ENCODE measurements at regions not wholly inside any gene's neighbourhood (a gene's known extent, or its start where the extent isn't known, plus 50 kb on each side); places are given as distances from the start of the nearest gene placed in this dataset.
"Not testable (repeated sequence)": the region's sequence is repeated elsewhere in the genome, so short reads cannot be mapped to it uniquely, and the experiment has no call there.

DNA sequence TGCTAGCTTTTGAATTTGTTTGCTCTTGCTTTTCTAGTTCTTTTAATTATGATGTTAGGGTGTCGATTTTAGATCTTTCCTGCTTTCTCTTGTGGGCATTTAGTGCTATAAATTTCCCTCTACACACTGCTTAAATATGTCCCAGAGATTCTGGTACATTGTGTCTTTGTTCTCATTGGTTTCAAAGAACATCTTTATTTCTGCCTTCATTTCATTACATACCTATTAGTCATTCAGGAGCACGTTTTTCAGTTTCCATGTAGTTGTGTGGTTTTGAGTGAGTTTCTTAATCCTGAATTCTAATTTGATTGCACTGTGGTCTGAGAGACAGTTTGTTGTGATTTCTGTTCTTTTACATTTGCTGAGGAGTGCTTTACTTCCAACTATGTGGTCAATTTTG lies 51.2 kb upstream of the MB21D2 start:
- not testable (repeated sequence) for DNase-seq

DNA sequence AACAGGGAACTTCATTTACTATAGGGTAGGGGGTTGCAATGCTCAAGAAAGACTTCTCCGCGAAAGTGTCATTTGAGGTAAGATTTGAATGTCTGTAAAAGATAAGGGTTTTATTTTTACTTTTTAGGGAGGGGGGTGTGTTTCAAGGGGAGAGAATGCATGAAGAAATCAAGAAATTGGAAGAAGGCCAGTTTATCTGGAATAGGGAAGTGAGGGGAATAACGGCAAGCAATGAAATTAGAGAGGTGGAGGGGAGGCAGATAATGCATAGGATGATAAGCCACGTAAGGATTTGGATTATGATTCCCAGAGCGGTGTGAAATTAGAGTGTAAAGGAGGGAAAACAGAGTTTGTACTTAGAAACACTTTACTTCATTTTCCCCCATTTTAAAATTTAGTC lies 63.0 kb upstream of the MB21D2 start:
- no peak for DNase-seq

DNA sequence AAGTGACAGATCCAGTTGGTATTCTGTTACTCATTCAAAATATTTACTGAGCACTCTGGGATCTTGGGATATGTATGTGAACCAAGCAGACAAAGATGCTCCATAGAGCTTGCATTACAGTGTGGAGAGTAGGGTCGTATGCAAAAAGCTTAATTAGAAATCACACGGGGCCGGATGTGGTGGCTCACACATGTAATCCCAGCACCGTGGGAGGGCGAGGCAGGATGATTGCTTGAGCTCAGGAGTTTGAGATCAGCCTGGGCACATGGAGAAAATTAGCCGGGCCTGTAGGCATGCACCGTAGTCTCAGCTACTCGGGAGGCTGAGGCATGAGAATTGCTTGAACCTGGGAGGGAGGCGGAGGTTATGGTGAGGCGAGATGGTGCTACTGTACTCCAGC lies 68.7 kb upstream of the MB21D2 start:
- DNase-seq, result no peak

DNA sequence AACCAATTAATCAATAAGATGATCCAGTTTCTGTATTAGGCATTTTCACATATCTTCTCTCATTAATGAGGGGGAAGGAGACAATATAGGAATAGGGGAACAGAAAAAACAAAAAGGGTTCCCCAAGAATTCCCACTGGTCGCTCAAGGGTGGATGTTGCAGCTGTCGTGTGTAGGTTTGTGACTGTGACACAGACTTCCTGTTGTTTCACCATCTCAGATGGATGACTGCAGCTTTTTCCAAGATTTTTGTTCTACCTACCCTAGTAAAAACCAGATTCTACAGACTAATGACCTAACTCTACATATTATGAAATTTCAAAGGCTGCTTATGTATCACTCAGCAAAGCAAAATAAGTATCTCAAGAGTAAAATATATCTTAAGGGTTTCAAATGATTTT lies 73.7 kb upstream of the MB21D2 start:
- DNase-seq, result no peak

DNA sequence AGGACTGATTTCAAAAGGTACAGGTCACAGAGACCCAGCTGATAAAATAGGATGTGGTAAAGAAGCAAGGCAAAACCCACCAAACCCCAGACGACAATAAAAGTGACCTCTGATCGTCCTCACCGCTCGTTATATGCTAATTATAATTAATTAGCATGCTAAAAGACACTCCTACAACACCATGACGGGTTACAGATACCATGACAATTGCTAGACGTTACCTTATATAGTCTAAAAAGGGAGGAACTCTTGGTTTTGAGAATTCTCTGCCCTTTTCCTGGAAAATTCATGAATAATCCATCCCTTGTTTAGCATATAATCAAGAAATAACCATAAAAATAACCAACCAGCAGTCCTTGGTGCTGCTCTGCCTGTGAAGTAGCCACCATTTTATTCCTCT lies 74.7 kb upstream of the MB21D2 start:
- DNase-seq, result no peak

DNA sequence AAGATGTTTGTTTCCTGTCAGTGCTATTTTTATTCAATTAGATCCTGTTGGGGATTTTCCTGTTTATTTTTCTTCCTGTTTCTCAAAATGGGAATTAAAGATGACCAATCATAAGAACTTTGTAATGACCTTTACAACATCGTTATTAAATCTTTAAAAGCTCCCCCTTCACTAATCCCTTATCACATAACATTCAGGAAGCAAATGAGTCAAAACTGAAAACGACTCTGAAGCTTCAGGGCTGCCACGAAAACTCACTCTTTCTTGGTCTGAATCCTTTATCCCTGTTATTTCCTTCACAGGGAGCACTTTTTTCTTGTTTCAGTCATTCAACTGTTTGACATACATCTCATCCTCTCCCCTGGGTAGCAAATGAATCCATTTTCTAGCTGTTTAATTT lies 75.8 kb upstream of the MB21D2 start:
- no peak for DNase-seq

DNA sequence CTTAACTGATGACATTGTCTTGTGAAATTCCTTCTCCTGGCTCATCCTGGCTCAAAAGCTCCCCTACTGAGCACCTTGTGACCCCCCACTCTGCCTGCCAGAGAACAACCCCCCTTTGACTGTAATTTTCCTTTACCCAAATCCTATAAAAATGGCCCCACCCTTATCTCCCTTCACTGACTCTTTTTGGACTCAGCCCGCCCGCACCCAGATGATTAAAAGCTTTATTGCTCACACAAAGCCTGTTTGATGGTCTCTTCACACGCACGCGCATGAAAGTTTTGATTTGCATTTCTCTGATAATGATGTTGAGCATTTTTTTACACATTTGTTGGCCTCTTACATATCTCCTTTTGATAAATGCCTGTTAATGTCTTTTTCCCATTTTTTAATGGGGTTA lies 83.5 kb upstream of the MB21D2 start:
- not testable (repeated sequence) for DNase-seq

DNA sequence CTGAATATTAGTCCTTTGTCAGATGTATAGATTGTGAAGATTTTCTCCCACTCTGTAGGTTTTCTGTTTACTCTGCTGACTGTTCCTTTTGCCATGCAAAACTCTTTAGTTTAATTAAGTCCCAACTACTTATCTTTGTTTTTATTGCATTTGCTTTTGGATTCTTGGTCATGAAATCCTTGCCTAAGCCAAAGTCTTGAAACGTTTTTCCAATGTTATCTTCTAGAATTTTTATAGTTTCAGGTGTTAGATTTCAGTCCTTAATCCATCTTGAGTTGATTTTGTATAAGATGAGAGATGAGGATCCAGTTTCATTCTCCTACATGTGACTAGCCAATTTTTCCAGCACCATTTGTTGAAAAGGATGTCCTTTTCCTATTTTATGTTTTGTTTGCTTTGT lies 86.0 kb upstream of the MB21D2 start:
- not testable (repeated sequence) for DNase-seq

DNA sequence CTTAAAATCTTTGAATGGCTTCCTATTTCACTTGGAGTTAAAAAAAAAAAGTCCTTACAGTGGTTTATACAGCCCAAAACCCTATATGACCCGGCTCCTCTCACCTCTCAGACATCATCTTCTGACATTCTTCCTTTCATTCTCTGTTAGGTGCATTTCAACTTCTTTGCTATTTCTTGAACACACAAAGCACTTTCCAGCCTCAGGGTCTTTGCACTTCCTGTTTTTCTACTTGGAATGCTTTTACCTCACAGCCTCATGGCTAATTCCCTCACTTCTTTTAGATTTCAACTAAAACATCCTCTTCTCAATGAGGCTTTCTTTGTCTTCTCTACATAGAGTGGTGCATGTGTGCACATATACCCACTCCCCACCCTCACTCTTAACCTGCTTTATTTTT lies 91.0 kb upstream of the MB21D2 start:
- DNase-seq, result no peak

DNA sequence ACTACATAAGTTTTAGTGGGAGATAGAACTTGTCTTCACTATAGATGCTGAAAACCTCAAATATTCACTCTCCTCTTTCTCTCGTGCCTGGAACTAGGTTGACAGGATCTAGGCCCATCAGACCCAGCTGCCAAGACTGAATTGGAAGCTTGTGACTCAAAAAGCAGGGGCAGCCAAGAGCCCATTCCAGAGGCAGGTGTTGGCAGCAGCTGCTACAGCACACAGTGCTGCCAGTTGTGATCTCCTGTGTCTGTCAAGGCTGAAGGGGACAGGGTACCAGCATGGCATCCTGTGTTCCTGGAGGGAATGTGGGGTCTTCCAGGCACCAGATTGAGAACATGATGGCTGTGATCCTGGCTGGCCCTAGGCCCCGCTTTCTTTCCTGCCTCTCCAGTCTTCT lies 92.5 kb upstream of the MB21D2 start:
- DNase-seq, result no peak

DNA sequence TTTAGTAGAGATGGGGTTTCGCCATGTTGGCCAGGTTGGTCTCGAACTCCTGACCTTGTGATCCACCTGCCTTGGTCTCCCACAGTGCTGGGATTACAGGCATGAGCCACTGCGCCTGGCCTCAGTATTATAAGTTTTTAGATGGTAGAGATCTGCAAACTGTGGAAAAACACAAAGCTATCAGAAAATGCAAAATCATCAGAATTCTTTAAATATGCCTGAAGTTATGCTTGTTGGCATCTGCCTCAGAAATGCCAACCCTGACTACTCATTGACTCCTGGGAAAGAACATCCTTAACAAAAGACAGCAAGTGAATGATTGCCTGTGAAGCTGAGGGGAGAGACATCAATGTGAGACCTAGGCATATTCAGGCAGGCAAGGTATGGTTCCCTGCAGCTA lies 94.3 kb upstream of the MB21D2 start:
- DNase-seq, result no peak

DNA sequence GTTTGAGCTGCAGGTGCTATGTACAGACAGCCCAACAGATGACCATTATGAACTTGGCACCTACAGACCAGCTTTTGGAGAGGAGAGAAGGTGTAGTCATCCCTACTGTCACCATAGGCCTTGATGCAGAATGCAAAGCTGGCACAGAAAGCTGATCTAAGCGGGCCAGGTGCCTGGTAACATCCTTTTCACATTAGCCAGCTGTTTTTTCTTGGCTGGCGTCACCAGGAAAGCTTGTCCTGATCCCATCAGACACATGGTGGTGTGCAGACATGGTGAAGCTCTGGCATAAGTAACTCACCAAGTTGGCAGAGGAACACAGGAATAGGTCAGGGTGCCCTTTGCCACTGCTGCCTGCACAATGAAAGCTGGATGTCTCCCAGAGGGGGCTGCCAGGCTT lies 97.2 kb upstream of the MB21D2 start:
- no peak for DNase-seq

DNA sequence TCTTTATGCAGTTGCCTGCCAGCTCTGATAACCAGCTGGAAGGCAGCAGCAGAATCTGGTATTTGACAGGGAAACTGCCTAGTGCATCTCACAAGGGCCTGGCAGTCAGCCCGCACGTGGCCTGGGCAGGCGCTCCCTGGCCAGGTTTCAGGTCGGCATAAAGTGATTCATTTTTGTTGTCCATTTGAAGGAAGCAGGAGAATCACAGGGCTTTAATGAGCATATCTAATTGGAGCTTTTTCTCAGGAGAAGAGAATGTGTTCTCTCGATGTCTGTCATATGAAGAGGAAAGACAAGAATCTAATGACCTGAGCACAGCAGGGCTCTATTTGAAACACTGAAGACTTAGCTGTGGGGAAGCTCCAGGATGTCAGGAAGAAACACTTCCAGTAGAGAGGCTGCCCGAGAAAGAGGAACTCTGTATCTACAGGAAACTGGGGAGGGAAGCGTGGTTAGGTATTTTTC lies 98.8 kb upstream of the MB21D2 start:
- no peak for DNase-seq

DNA sequence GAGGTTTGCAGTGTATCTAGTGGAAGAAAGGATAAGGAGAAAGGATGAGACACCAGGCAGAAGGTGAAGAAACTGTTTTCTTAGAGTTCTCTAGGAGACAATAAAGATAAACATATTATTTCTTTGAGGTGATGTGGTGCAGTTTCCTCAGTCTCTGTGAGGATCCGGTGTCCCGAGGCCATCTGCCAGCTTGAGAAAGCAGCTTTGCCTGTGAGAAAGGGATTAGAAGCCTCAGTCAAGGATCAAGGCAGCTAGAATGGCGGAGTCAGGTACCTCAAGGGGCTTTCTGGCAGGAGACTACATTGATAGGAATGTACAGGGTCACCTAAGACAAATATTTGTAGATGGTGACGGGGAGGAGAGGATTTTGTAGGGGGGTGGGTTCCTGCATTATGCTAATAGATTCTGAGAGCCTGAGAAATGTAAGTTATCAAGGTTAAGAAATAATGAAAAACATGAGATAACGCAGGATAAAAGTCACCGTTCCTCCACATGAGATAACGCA lies 103.9 kb upstream of the MB21D2 start:
- no peak for DNase-seq

DNA sequence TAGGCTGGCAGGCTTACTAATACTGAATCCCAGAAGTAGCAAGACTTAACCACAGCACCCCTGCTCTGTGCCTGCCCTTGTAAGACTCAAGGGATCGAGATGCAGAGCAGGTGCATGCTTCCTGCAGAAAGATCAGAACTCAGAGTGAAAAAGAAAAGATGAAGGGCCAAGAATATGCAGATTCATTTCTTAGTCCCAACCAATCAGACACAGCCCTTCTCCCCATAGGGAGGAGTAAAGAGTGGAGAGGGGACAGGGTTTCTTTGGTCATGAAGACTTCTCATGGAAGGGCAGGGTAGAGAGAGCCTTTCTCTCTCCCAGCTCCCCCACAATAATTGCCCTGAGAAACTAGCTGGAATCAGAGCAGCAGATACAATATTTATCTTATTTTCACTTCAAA lies 105.6 kb upstream of the MB21D2 start:
- DNase-seq, result no peak

DNA sequence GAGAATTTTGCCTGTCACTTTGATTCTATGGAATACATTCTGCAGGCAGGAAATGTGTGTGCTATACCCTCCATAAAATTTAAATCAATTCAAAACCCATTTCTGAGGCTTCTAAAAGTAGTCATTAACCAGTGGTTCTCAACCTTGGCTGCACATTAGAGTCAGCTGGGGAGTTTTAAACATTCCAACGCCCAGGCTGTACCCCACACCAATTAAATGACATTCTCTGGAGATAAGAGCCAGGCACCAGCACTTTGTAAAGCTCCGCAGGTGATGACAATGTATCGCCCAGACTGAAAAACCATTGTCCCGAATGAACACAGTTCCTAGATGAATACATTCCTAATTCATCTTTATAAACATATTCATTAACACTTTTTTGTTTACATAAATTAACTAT lies 110.6 kb upstream of the MB21D2 start:
- DNase-seq, result no peak

DNA sequence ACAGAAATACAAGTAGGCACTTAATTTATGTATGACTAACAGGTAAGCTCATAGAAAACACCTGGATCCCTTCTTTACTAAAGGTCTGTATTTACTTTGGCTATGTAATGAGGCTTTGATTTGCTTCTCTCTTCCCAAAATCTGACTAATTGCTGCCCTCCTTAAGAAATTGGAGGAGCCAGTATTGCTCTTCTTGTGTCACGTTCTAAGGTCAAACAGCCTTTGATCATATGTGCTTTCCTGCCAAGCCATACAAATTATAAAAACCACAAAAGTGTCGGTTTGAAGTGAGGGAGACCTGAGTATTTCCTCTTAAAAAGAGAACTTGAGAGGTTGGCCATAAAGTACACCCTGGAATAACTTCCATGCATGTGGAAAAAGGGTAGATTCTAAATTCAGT lies 112.1 kb upstream of the MB21D2 start:
- DNase-seq, result no peak

DNA sequence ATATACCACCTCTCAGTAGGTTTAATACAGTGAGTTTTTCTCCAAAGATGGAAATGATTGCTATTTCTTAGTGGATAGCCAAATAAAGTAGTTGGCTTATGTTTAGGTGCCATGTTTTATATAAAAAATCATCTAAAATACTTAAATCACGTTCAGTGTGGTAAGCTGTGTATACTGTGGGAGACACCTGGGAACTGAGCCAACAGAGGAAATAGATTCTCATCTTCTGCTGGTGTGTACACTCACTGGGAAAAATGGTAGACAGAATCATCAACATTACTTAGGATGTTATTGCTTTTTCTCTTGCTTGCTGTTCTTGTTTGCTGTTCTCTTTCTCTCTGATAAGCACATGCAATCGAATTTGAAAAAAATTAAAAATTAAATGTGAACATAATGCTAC lies 112.6 kb upstream of the MB21D2 start:
- no peak for DNase-seq

DNA sequence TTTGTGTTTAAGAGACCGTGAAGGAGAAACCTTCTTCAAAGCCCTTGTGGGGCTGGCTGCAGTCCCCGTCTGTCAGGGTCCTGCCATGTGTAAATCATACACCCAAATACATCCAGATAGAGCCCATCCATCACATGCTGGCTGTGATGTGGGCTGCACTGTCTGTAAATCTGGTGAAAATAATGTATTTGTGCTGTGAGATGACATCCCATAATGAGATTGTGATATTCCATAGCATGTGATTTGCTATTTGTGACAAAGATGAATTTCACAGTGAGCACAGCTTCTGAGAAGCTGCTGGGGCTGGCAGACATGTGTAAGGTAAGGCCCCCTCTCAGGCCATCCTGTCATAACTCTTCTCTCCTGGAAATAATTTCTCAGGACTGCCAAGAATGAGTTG lies 114.3 kb upstream of the MB21D2 start:
- no peak for DNase-seq

DNA sequence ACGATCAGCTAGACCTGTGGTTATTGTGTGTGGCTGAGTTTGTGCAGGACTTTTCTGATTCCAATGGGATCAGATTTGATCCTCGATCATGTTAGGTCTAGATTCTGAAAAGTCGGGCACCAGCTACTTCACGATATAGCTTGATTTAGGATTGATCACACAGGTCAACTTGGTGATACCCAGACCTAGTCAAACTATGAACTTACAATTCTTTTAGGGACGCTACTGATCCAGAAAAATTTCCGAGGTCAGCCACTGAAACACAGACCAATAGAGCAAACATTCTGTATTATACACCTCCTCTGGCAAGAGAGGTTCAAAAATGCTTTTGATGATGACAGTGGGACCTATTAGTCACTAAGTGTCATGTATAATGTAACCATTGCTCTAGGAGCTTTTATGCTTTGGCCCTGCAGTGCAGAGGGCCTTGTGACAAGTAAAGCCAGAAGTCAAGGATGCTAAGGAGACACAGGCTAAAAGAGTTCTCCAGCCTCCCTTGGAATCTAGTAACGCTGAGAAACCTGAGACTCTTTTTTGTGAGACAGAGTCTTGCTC lies 115.6 kb upstream of the MB21D2 start:
- DNase-seq, result no peak

DNA sequence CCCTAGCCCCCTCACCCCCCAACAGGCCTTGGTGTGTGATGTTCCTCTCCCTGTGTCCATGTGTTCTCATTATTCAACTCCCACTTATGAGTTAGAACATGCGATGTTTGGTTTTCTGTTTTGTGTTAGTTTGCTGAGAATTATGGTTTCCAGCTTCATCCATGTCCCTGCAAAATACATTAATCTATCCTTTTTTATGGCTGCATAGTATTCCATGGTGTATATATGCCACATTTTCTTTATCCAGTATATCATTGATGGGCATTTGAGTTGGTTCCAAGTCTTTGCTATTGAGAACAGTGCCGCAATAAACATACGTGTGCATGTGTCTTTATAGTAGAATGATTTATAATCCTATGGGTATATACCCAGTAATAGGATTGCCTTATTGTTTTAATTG lies 120.2 kb upstream of the MB21D2 start:
- not testable (repeated sequence) for DNase-seq

DNA sequence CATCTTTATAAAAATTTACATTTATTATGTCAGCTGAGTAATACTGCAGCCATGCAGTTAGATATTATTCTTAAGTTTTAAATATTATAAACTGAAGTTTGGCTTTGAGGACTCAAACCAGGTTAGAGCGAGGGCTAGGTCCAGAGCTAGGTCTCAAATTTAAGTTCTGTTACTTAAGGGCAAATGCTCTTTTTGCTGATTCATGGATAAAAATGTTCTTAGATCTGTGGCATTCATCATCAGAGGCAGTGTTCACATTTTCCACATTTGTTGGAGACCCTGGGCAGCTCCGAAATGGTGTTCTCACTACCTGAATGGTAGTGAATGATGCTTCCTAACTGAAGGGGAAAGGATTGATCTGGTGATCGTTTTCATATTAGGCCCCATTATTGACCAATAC lies 121.4 kb upstream of the MB21D2 start:
- no peak for DNase-seq

DNA sequence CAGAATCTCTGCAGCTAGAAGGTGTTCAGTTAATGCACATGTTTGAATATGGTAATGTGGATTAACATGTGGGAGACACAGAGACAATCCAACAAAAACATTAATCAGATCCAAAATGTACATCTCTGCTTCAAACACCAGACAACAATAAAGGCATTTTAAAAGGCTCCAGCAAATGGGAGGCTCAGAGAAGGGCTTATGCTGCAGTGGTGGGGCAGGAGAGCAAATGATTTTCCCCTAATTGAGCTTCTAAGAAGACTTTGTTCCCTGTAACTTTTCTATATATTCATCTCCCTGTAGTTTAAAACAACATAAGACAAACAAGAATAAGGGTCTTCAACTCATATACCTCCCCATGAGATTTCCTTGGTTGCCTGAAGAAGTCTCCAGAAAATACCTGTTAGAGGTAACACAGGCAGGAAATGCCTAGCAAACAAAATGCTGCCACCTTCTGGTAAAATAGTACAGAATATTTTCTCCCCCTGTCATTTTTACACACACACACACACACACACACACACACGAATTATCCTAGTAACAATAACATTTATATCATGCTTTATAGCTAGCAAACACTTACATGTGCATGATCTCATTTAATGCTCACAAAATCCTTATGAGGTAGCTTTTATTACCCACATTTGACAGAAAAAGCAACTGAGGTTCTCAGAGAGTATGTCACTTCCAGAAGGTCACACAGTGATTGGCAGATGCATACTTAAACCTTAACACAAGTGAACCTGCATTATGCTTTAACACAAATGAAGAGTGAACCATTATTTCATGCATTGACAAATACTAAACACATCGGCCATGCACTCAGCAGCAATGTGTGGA lies 123.4 kb upstream of the MB21D2 start:
- DNase-seq, result peak; percentile 18

DNA sequence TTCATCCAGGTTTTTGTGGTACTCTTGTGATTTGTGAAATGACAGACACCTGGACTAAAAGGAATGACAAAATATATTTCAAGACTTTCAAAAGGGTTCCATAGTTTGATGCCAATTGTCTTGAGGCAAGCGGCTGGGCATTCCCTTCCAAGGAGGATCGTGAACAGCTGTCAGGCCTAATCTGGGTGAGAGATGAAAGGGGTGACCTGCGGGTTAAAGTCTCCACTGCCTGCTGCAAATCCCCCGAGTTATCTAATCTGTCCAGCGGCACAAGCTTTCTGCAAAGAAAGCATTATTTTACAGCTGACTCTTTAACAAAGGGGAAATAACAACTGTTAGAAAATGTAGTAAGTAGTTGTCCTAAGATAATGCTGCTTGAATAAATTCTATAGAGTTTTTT lies 128.7 kb upstream of the MB21D2 start:
- DNase-seq, result no peak

DNA sequence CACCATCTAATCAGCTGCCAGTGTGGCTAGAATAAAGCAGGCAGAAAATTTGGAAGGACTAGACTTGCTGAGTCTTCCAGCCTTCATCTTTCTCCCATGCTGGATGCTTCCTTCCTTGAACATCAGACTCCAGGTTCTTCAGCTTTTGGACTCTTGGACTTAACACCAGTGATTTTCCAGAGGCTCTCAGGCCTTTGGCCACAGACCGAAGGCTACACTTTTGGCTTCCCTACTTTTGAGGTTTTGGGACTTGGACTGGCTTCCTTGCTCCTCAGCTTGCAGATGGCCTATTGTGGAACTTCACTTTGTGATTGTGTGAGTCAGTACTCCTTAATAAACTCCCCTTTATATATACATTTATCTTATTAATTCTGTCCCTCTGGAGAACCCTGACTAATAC lies 129.8 kb upstream of the MB21D2 start:
- not testable (repeated sequence) for DNase-seq

All from DMS79 treated with DMSO at 0.1 percent for 48 hours (cell line).